ENCODE measurements at regions not wholly inside any gene's neighbourhood (a gene's known extent, or its start where the extent isn't known, plus 50 kb on each side); places are given as distances from the start of the nearest gene placed in this dataset.

- no peak overlapping the region for H3K4me2 ChIP-seq (ENCODE audit: low read length)
- no peak for TF ChIP-seq CTCF (IDR thresholded peaks at IDR 0.05)
- H3K4me1 ChIP-seq = no peaks in the 10 kb centered on the region
- no peak overlapping the region for H3K9ac ChIP-seq
- no peaks in the 10 kb centered on the region for H3K79me2 ChIP-seq
- H3K27me3 ChIP-seq (ENCODE audit: control insufficient read depth, insufficient read depth, low read length) = no peaks in the 10 kb centered on the region
- H3K27ac ChIP-seq = no peak overlapping the region
- H2AFZ ChIP-seq = no peak overlapping the region
- H3K9me3 ChIP-seq (ENCODE audit: control insufficient read depth, low read length) = no peaks in the 10 kb centered on the region
- H3K4me3 ChIP-seq (ENCODE audit: low read depth, low read length) = no peak overlapping the region
- no peaks in the 10 kb centered on the region for H3K36me3 ChIP-seq (ENCODE audit: control insufficient read depth, insufficient read depth, low read length)
Observed at GRCh38 chr13:90950160-90950559, 397.3 kb upstream of the MIR17HG start.

- Histone ChIP-seq H3K9me3 (ENCODE audit: control insufficient read depth, low read length) (no peaks in the 10 kb centered on the region), H2AFZ (no peak overlapping the region), H3K4me2 (ENCODE audit: low read length) (no peak overlapping the region), H3K36me3 (ENCODE audit: control insufficient read depth, insufficient read depth, low read length) (no peaks in the 10 kb centered on the region), H3K4me1 (no peaks in the 10 kb centered on the region), H3K79me2 (no peaks in the 10 kb centered on the region), H3K27ac (no peak overlapping the region), H3K4me3 (ENCODE audit: low read depth, low read length) (no peak overlapping the region), H3K27me3 (ENCODE audit: control insufficient read depth, insufficient read depth, low read length) (no peaks in the 10 kb centered on the region), H3K9ac (no peak overlapping the region)
- TF ChIP-seq CTCF (IDR thresholded peaks at IDR 0.05) = no peak
Observed at GRCh38 chr13:90951663-90952062, 395.8 kb upstream of the MIR17HG start.

GRCh38 chr13:90952326-90952725, 395.2 kb upstream of the MIR17HG start:
- Histone ChIP-seq H3K4me2 (ENCODE audit: low read length) (no peak overlapping the region), H2AFZ (no peak overlapping the region), H3K9ac (no peak overlapping the region), H3K27ac (no peak overlapping the region), H3K36me3 (ENCODE audit: control insufficient read depth, insufficient read depth, low read length) (no peaks in the 10 kb centered on the region), H3K9me3 (ENCODE audit: control insufficient read depth, low read length) (no peaks in the 10 kb centered on the region), H3K4me3 (ENCODE audit: low read depth, low read length) (no peak overlapping the region), H3K79me2 (no peaks in the 10 kb centered on the region), H3K27me3 (ENCODE audit: control insufficient read depth, insufficient read depth, low read length) (no peaks in the 10 kb centered on the region), H3K4me1 (no peaks in the 10 kb centered on the region)
- no peak for TF ChIP-seq CTCF (IDR thresholded peaks at IDR 0.05)

- no peak overlapping the region for H3K4me3 ChIP-seq (ENCODE audit: low read depth, low read length)
- no peaks in the 10 kb centered on the region for H3K36me3 ChIP-seq (ENCODE audit: control insufficient read depth, insufficient read depth, low read length)
- H3K9me3 ChIP-seq (ENCODE audit: control insufficient read depth, low read length) = no peaks in the 10 kb centered on the region
- no peak overlapping the region for H3K9ac ChIP-seq
- no peaks in the 10 kb centered on the region for H3K4me1 ChIP-seq
- no peaks in the 10 kb centered on the region for H3K79me2 ChIP-seq
- no peak for TF ChIP-seq CTCF (IDR thresholded peaks at IDR 0.05)
- H3K27ac ChIP-seq = no peak overlapping the region
- H3K4me2 ChIP-seq (ENCODE audit: low read length) = no peak overlapping the region
- H3K27me3 ChIP-seq (ENCODE audit: control insufficient read depth, insufficient read depth, low read length) = no peaks in the 10 kb centered on the region
- H2AFZ ChIP-seq = no peak overlapping the region
Observed at GRCh38 chr13:90954605-90955195, 392.8 kb upstream of the MIR17HG start.

GRCh38 chr13:90956031-90956430, 391.5 kb upstream of the MIR17HG start:
- H3K27ac ChIP-seq = no peak overlapping the region
- no peak overlapping the region for H3K4me3 ChIP-seq (ENCODE audit: low read depth, low read length)
- H3K36me3 ChIP-seq (ENCODE audit: control insufficient read depth, insufficient read depth, low read length) = no peaks in the 10 kb centered on the region
- no peaks in the 10 kb centered on the region for H3K4me1 ChIP-seq
- no peaks in the 10 kb centered on the region for H3K9me3 ChIP-seq (ENCODE audit: control insufficient read depth, low read length)
- no peaks in the 10 kb centered on the region for H3K27me3 ChIP-seq (ENCODE audit: control insufficient read depth, insufficient read depth, low read length)
- no peaks in the 10 kb centered on the region for H3K79me2 ChIP-seq
- no peak overlapping the region for H2AFZ ChIP-seq
- H3K4me2 ChIP-seq (ENCODE audit: low read length) = no peak overlapping the region
- H3K9ac ChIP-seq = no peak overlapping the region
- TF ChIP-seq CTCF (IDR thresholded peaks at IDR 0.05) = no peak

Measured in parathyroid adenoma (tissue), 2 donors.